CD4-positive, alpha-beta T cell treated with Interleukin-2 at 100 ng/mL for 4 hours (primary cell): ENCODE measurements at regions not wholly inside any gene's neighbourhood (a gene's known extent, or its start where the extent isn't known, plus 50 kb on each side); places are given as distances from the start of the nearest gene placed in this dataset.
"Not testable (repeated sequence)": the region's sequence is repeated elsewhere in the genome, so short reads cannot be mapped to it uniquely, and the experiment has no call there.

Experiments
- DNase-seq: peaks from one replicate; pipeline ENCODE4 v3.0.0-alpha.2; 2020; ENCODE audit warnings: low spot score

DNA sequence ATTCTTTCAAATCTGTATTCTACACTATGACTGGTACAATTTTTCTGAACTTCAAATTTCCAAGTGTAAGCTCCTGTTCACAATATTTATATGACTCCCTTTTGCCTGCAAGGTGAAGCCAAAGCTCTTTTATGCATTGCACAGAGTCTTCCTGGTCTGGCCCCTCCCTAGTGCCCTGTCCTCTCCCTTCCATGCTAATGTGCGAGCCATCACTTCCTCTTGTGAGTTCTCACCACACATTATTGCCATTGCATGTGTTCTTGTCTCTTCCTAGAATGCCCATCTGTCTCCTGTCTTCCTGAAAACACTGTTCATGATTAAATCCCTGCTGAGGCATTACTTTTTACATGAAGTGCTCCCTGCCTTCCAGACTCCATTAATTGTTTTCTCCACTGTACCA, 169.9 kb downstream of the MC4R start:
- no peak for DNase-seq

DNA sequence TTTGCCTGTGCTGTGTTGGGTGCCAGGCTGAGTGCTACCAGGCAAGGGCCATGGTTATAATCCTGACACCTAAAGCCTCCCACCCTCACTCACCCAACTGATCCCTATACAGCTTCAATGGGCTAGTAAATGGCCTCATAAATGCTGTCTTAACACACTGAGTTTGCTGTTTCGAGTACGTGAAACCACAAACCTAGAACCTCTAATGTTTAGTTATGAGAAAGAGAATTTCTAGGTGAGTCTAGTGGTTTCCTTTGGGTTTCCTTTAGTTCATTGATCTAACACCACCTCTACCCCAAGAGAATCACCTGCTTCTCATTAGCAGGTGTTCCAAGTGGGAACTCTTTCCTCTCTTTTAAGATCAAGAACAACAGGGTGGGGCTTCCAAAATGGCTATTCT, 172.0 kb downstream of the MC4R start:
- no peak for DNase-seq

DNA sequence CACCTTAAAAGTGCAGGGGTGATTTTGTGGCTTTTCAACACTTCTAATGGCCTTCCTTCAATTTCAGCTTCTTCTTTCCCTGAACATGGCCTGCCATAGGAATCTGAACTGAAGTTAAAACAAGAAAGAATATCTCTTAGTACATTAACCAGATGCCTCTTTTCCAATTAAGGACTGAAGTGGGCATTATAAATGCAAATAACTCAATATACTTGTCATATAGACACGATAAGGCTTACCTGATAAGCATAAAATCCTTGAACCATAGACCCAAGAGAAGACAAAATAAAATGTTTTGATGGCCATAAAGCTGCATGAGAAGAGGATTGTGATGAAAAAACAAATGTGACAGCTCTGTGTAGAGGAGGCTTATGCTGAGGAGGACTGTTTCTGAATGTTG, 173.1 kb downstream of the MC4R start:
- DNase-seq = no peak

DNA sequence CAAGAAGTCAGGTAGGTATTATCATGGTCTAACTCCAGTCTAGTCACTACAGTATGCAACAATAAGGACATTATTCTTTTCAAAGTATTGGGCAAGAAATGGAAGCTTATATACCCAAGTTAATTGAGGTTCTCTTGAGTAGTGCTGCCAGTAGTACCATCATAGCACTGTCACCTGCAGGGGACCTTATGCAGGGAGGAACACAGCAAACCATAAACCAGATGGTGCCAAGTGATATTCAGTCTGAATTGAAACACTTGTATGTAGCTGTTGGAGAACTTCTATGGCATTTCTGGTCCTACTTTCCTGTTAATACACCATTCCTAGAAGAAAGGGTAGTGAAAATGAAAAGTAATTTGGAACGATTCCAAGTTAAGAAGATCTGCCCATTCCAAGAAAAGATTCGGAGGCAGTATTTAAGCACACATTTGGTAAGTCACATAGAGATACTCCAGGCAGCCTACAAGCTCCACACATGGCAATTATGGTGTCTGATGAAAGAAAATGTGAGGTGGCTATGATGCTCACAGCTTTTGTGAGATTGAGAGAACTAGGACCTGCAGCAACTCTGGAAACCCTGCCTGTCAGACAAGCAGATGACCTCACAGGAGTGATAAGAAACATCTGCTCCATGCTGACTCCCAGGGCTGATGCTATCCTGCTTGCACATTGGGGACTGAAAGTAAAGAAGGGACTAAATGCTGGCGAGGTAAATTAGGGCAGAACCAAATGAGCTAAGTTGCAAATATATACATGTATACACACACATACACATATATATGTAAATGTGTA, 174.7 kb downstream of the MC4R start:
- no peak for DNase-seq

DNA sequence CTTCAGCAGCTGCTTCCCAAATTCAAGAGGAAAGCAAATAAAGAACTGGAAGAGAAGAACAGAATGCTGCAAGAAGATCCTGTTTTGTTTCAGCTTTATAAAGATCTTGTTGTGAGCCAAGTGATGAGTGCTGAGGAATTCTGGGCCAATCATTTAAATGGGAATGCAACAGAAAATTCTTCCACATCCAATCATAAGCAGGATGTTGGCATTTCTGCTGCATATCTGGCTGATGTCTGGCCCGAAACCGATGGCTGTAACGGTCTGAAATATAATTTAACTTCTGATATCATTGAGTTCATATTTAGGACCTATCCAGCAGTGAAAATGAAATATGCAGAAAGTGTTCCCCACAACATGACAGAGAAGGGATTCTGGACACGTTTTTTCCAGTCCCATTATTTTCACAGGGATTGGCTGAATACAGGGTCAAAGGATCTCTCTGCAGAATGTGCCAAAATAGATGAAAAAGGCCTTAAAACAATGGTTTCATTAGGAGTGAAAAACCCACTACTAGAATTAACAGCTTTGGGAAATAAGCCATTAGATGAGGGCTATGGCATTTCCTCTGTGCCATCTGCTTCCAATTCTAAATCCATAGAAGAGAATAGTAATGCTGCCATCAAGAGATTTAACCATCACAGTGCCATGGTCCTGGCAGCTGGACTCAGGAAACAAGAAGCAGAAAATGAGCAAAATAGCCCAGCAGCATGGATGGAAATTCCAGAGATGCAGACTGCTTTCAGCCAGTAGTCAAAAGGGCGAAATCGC, 175.6 kb downstream of the MC4R start:
- no peak for DNase-seq

DNA sequence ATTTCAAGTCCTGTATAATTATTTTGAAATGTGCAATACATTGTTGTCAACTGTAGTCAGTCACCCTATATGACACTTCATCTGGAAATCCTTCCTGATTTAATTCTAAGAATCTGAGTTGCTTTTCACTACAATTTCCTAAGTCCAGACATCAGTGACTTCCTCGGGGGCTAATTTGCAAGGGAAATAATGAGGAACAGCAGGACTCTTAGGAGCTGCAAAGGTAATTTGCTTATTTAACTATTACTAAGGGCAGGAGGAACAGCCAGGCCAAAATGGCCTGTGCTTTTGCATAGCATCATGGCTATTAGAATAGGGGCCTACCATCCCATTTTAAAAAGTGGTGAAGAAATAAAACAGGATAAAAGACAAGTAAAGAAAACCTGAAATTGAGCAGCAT, 178.8 kb downstream of the MC4R start:
- no peak for DNase-seq

DNA sequence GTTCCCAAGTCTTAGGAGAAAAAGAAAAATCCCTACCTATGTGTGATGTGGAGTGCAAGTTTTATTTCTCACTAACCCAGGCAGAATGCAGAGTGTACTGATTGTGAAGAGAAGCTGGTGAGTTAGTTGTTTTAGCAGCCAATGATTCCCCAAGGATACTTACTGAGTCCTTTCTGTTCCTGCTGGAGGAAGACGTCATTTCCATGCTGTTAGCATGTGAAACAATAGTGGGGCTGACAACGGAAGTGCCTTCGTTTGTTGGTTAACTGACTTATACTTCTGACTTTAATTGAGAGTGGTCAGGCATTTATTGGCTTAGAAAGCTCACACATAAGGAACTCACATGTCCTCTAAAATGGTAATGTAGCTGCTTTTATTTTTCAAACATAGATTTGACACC, 180.6 kb downstream of the MC4R start:
- no peak for DNase-seq

DNA sequence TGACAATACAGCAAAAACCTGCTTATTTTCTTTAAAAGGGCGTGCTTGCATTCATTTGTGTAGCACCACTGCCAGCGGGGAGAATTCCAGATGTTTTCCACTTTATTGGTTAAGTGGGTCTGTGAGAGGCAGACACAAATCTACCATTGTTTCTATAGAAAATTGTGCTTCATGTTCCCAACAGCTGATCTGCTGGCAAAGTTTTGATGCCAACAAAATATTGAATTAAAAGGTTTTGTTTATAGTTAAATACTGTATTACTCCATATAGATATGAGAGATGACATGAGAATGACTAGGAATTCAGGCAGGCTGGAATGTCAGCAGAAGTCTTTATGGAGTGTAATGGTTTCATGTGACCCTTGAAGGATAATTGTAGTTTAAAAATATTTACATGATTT, 182.7 kb downstream of the MC4R start:
- no peak for DNase-seq

DNA sequence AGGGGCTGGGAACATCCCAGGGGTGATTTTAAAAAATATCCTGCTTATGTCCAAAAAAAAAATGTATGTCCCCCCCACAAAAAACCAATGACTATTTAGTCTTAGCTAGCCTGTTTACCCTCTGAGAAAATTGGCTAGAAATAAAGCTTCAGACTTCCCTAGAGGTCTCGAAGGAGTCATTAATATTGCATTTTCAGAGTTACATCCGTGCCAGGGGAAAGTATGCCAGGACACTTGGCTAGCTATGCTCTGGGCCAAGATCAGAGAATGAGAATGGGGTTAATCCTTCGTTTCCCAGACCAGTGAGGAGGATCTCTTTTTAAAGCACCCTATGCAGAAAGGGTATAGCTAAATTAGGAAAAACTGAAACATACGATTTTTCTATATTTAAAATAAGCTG, 183.6 kb downstream of the MC4R start:
- DNase-seq = no peak

DNA sequence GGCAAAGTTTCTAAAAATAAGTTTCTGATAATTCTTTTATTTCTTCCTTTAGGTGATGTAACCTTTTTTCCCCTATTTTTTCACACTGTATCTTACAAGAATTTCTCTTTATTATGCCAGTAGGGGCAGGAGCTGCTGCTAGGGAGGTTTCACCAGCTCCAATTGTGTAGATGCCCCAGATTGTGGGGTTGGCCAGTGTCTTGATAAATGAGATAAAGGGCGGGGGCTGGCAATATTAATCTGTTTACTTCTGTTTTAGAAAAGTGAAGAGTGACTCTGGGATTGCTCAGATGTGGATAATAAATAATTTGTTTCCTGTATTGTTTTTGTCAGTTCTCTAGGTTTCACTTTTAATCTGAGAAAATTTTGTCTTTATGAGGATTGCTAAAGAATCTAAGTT, 190.4 kb downstream of the MC4R start:
- DNase-seq = no peak

DNA sequence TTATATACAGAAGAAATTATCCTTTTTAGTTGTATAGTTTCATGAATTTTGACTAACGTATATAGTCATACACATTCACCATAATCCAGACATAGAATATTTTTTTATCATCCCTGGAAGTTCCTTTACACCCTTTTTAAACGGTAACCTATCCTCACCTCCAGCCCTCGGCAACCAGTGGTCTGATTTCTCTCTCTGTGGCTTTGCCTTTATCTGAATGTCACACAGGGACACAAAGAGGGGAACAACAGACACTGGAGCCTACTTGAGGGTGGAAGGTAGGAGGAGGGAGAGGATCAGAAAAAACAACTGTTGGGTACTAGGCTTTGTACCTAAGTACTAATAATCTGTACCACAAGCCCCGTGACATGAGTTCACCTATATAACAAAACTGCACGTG, 191.9 kb downstream of the MC4R start:
- no peak for DNase-seq

DNA sequence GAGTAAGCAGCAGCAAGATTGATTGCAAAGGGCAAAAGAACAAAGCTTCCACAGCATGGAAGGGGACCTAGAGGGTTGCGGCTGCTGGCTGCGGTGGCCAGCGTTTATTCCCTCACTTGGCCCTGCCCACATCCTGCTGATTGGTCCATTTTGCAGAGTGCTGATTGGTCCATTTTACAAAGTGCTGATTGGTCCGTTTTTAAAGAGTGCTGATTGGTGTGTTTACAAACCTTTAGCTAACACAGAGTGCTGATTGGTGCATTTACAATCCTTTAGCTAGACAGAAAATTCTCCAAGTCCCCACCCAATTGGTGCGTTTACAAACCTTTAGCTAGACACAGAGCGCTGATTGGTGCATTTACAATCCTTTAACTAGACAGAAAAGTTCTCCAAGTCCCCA, 194.4 kb downstream of the MC4R start:
- DNase-seq = not testable (repeated sequence)

DNA sequence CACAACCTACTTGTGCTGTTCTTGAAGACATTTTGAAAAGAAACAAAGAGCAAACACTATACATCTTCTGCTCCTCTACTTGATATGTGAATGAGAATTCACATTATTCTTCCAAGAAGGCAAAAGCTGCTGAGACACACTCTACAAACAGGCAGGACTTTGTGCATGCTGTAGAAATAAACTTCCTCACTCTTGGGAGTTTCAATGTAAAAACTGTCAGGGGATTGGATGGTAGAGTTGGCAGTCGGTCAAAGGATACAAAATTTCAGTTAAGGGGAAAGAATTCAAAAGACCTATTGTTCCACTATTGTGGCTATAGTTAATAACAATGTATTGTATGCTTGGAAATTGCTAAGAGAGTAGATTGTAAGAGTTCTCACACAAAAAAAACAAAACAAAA, 196.3 kb downstream of the MC4R start:
- DNase-seq = no peak

DNA sequence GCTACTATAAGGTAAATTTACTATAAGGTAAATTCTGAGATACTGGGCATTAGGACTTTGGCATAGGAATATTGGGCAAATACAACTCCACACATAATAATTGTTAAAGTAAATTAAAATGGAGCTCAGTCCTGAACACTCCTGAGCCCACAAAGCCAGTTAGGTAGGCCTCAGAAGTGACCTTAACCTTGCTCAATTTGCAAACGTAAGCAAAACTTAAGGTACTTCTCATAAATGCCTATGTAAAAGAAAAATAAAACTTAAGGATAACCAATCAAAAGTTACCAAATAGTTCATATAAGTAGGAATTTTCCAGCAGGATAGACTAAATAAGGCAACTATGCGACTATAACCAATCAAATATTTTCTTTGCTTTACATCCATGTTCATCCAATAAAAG, 197.7 kb downstream of the MC4R start:
- DNase-seq = no peak

DNA sequence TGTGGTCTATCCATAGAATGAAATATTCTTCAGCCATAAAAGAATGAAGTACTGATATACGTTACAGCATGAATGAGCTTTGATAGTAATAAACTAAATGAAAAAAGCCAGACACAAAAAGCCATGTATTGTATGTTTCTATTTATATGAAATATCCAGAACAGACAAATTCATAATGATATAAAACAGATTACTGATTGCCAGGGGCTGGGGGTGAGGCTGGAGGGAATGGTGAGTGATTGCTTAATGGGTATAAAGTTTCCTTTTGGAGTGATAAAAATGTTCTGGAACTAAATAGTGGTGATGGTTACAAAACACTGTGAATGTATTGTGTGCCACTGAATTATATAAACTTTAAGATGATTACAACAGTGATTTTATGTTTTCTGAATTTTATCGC, 200.5 kb downstream of the MC4R start:
- DNase-seq = no peak

DNA sequence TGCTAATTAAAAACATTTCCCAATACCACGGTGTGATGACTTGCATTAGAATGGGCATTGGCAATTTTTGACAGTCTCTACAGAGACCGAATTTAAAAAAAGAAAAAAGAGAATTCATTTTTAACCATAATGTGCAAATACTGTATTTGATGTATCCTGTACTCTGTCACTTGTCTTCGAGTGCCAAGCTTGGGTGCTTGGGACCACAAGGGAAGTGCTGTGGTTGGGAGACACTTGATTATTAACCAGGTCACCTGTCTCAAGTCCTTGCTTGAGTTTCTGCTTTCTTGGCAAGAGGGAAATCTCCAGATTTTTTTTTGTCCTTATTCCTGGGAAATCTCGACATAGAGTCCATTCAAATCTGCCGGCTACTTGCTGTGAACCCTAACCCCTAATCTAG, 209.0 kb downstream of the MC4R start:
- DNase-seq = no peak

DNA sequence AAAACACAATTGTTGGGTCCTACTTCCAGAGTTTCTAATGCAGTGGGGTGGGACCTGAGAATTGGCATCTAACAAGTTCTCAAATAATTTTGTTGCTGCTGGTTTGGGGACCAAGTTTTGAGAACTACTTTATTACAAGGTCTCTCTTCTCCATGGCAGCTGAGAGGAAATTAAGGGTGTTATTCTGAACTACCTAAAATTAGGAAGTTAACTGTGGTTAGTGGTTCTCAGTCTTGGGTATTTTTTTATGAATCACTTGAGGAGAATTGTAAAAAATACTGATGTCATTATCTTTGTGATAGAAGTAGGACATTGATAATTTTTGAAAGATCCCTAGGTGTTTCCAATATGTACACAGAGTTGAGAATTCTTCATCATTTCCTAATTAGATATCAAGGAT, 210.2 kb downstream of the MC4R start:
- DNase-seq = no peak

DNA sequence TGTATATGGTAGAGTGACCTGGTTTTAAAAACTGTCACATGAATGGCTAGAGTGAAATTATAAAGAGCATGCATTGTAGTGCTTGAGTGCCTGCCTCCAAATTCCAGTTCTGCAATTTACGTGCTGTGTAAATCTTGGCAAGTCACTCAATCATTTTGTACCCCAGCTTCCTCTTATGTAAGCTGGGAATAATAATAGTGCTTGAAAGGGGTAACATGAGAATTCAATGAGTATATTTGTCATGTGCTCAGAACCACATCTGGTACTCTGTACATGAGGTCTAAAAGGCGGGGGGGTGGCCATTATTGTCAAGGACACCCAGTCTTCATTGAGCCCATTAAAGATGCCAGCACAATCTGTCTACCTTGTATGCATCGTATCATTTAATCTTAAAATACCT, 214.8 kb downstream of the MC4R start:
- no peak for DNase-seq

DNA sequence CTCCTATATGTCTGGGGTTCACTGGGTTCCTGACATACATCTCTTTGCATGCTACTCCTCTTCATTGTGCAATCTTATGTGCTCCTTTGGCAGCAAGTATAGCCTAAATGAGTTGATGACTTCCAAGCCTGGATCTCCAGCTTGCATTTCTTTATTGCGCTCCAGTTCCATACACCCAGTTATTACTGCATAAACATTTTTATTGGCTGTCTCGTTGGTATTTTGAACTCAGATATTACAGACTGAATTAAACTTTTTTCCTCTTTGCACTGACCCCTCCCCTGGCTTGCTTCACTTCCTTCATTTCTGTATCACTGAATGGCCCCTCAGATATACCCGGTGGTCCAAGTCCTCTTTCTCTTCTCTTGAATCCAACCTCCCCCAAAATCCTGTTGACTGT, 219.2 kb downstream of the MC4R start:
- no peak for DNase-seq

DNA sequence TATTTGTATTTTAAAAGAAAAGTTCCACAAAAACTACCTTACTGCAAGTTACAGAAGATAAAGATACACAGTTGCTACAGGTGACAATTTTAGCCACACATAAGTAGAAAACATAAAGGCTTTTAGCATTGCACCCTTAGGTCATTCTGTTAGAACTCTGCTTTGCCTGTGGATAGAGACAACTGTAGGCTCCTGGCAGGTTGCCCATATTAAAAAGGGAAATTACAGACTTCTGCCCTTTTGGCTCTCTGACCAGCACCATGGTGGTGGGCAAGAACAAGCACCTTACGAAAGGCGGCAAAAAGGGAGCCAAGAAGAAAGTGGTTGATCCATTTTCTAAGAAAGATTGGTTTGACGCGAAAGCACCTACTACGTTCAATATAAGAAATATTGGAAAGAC, 223.3 kb downstream of the MC4R start:
- DNase-seq = no peak

DNA sequence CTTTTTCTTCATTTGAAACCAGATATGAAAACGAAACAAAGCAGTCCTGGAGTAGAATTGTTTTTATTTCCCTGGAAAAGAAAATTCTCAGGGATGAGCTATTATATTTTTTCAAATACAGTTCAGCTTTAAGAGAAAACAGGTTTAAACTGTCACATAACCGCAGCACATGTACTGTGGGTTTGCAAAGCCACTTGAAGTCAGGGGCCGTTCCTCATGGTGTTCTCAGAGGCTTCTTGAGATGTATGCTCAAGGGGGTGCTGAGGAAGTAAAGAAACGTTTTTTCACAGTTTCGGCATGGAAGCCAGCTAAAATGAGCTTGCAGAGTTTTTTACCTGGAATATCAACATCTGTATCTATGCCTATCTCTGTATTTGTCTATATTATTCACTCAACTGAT, 225.3 kb downstream of the MC4R start:
- no peak for DNase-seq

DNA sequence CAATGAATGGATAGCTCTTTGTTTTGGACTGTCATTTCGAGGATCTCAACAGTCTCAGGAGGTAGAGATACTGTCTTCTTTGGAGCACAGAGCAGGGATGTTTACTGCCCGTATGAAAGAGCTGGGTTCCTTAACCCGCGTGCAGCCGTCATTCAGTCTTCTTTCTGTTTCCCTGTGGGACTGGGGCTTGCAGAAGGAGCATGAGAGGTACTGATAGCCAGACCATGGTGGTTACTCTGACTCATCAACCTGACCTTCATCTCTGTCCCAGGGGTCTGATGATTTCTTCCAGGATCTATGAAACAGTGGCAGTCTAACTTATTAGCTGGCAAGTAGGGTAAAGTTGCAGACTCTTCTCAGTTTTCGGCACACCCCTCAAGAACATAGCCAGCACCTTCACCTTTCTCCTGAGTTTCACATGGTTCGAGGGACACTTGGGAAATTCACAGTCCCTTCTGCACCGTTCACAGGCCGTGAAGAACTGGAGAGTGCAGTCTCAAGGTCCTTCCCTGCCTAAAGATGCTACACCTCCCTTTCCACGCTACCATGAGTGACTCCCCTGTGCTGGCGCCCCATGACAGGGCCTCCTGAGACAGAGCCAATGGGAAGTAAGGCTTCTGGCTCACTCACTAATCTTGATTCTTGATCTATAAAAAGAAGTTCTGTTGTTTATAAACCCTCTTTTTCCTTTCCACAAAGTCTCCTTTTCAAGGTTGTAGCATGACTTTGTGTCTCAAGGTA, 226.2 kb downstream of the MC4R start:
- DNase-seq = no peak

DNA sequence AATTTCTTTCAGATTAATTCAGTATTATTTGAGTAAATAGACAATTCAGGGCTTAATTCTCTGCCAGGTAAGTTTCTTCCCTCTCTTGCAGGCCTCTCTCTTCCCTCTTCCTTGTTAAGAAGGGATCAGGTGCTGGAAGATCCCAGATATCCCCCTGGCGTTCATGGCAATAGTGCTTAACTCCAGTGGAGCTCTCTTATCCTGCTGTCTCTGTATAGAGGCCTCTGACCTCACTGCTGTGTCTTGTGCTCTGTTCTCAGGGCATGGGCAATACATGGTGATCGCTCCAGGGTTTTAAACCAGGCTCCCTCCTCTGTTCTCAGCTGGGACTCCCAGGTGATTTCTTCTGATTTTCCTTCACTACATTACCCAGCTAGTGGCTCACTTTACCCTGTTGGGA, 226.8 kb downstream of the MC4R start:
- DNase-seq = no peak
